HEK293T (cell line): ENCODE measurements at regions not wholly inside any gene's neighbourhood (a gene's known extent, or its start where the extent isn't known, plus 50 kb on each side); places are given as distances from the start of the nearest gene placed in this dataset.

Source experiments
- ARNT ChIP-seq: fragments of 450-650 bp; IDR thresholded peaks from 2 replicates; pipeline ENCODE4 v1.6.1; 2017; ENCODE audit warnings: mild to moderate bottlenecking
- BHLHE40 ChIP-seq: fragments of 450-650 bp; IDR thresholded peaks from 2 replicates; pipeline ENCODE4 v1.6.1; 2016; ENCODE audit warnings: mild to moderate bottlenecking, moderate library complexity, borderline replicate concordance
- CTBP1 ChIP-seq: fragments of 450-650 bp; IDR thresholded peaks from 2 replicates; pipeline ENCODE4 v1.6.1; 2016; ENCODE audit warnings: borderline replicate concordance
- ELF4 ChIP-seq: fragments of 450-650 bp; IDR thresholded peaks from 2 replicates; pipeline ENCODE4 v1.6.1; 2017; ENCODE audit warnings: antibody characterized with exemption
- FOXA1 ChIP-seq: fragments of 450-650 bp; IDR thresholded peaks from 2 replicates; pipeline ENCODE4 v1.6.1; 2016; ENCODE audit warnings: mild to moderate bottlenecking
- FOXK2 ChIP-seq: fragments of 450-650 bp; IDR thresholded peaks from 2 replicates; pipeline ENCODE4 v1.6.1; 2016; ENCODE audit warnings: mild to moderate bottlenecking
- HDGF ChIP-seq: fragments of 450-650 bp; IDR thresholded peaks from 2 replicates; pipeline ENCODE4 v1.6.1; 2017; ENCODE audit warnings: antibody characterized with exemption, borderline replicate concordance
- L3MBTL2 ChIP-seq: fragments of 450-650 bp; conservative IDR thresholded peaks from 2 replicates; pipeline ENCODE4 v1.6.1; 2016; ENCODE audit warnings: mild to moderate bottlenecking
- LEF1 ChIP-seq: fragments of 450-650 bp; IDR thresholded peaks from 2 replicates; pipeline ENCODE4 v1.6.1; 2017; ENCODE audit warnings: mild to moderate bottlenecking, borderline replicate concordance
- PKNOX1 ChIP-seq: fragments of 450-650 bp; IDR thresholded peaks from 2 replicates; pipeline ENCODE4 v1.6.1; 2016
- SP1 ChIP-seq: fragments of 450-650 bp; IDR thresholded peaks from 2 replicates; pipeline ENCODE4 v1.6.1; 2017
- SUZ12 ChIP-seq: fragments of 450-650 bp; IDR thresholded peaks from 2 replicates; pipeline ENCODE4 v1.6.1; 2016; ENCODE audit warnings: mild to moderate bottlenecking
- TARDBP ChIP-seq: fragments of 450-650 bp; IDR thresholded peaks from 2 replicates; pipeline ENCODE4 v1.6.1; 2016
- ZNF384 ChIP-seq: fragments of 450-650 bp; IDR thresholded peaks from 2 replicates; pipeline ENCODE4 v1.6.1; 2016

DNA sequence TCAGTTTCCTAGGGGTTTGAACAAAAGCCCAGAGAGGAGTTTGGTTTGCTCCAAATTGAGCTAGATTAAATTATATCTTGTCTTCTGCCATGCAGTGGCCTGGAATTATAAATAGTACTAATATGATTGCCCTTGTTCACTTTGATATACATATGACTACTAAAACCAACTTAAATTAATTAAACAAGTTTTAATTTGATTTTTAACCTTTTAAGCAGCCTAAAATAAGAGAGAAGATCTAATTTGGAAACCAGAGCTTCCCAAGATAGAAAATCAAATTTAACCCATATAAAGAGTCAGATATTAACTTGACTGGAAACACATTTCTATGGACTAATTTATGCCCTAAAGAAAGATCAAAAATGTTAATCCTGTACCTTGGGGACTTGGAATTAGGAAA lies 444.5 kb upstream of the SLC8A1 start:
- TF ChIP-seq LEF1 (no peak), BHLHE40 (no peak), PKNOX1 (no peak), SP1 (no peak), CTBP1 (no peak), FOXK2 (no peak), SUZ12 (no peak), TARDBP (no peak), ZNF384 (no peak), FOXA1 (no peak), ARNT (no peak), L3MBTL2 (no peak), HDGF (no peak), ELF4 (no peak)
